GM12892 (cell line): ENCODE measurements at regions not wholly inside any gene's neighbourhood (a gene's known extent, or its start where the extent isn't known, plus 50 kb on each side); places are given as distances from the start of the nearest gene placed in this dataset.

Experiments used
- POLR2A ChIP-seq: IDR thresholded peaks from 2 replicates; pipeline ENCODE4 v1.6.1; 2011; ENCODE audit warnings: low read depth, low read length, control low read depth
- POLR2AphosphoS5 ChIP-seq: IDR thresholded peaks from 2 replicates; pipeline ENCODE4 v1.6.1; 2011; ENCODE audit warnings: low read depth, low read length, control low read depth

DNA sequence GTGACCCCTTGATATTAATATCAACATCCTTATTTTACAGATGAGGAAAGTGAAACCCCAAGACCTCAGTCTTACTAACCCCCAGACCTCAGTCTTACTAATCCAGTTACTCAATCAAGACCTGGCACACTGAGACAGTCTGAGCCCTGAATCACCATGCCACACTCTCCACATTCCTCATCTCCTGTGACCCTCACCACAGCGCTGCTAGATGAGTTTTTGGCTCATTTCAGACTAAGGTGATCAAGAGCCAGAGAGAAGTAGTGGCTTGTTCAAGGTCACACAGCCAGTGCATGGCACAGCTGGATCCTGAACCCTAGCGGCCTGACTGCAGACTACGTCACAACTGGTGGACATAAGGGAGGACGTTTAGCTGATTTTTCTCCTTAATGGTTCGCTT lies 579.2 kb downstream of the BCL11B start:
- TF ChIP-seq POLR2A (no peak), POLR2AphosphoS5 (no peak)
